ENCODE measurements at regions not wholly inside any gene's neighbourhood (a gene's known extent, or its start where the extent isn't known, plus 50 kb on each side); places are given as distances from the start of the nearest gene placed in this dataset.
"Not testable (repeated sequence)": the region's sequence is repeated elsewhere in the genome, so short reads cannot be mapped to it uniquely, and the experiment has no call there.

GRCh38 chr2:121818546-121818945, 63.1 kb downstream of the TSN start:
- DNase-seq, result no peak

- no peak for DNase-seq
Measured at GRCh38 chr2:121819846-121820245, 64.4 kb downstream of the TSN start.

GRCh38 chr2:121821476-121822158, 66.2 kb downstream of the TSN start:
- no peak for DNase-seq

- no peak for DNase-seq
Measured at GRCh38 chr2:121824264-121824663, 68.8 kb downstream of the TSN start.

GRCh38 chr2:121825003-121825950, 69.8 kb downstream of the TSN start:
- no peak for DNase-seq

GRCh38 chr2:121826036-121826435, 70.6 kb downstream of the TSN start:
- no peak for DNase-seq

- DNase-seq, result peak; percentile 45
Measured at GRCh38 chr2:121828281-121828731, 72.9 kb downstream of the TSN start.

GRCh38 chr2:121830809-121831208, 75.4 kb downstream of the TSN start:
- no peak for DNase-seq

- DNase-seq, result no peak
Measured at GRCh38 chr2:121831841-121832240, 76.4 kb downstream of the TSN start.

- DNase-seq, result no peak
Measured at GRCh38 chr2:121832412-121833357, 77.2 kb downstream of the TSN start.

- no peak for DNase-seq
Measured at GRCh38 chr2:121833358-121833723, 77.9 kb downstream of the TSN start.

GRCh38 chr2:121836611-121837010, 81.2 kb downstream of the TSN start:
- no peak for DNase-seq

GRCh38 chr2:121837591-121837990, 82.1 kb downstream of the TSN start:
- DNase-seq, result no peak

GRCh38 chr2:121838551-121838950, 83.1 kb downstream of the TSN start:
- DNase-seq, result no peak

GRCh38 chr2:121839584-121839983, 84.1 kb downstream of the TSN start:
- DNase-seq, result no peak

- no peak for DNase-seq
Measured at GRCh38 chr2:121849236-121849635, 93.8 kb downstream of the TSN start.

- DNase-seq, result not testable (repeated sequence)
Measured at GRCh38 chr2:121853149-121853548, 97.7 kb downstream of the TSN start.

- no peak for DNase-seq
Measured at GRCh38 chr2:121855510-121855909, 100.1 kb downstream of the TSN start.

- DNase-seq, result no peak
Measured at GRCh38 chr2:121856360-121856759, 100.9 kb downstream of the TSN start.

GRCh38 chr2:121858369-121858768, 102.9 kb downstream of the TSN start:
- DNase-seq, result no peak

GRCh38 chr2:121858847-121859246, 103.4 kb downstream of the TSN start:
- no peak for DNase-seq

GRCh38 chr2:121860033-121860757, 104.7 kb downstream of the TSN start:
- DNase-seq, result no peak

All from NCI-H2227 treated with DMSO at 0.1 percent for 48 hours (cell line).